BJ (cell line): ENCODE measurements at regions not wholly inside any gene's neighbourhood (a gene's known extent, or its start where the extent isn't known, plus 50 kb on each side); places are given as distances from the start of the nearest gene placed in this dataset.

Source experiments
- CTCF ChIA-PET: fragments of 350-600 bp; formaldehyde crosslinking; extraction: SDS; loops from one replicate; lab custom pipeline; 2021; ENCODE audit warnings: antibody characterized with exemption, inconsistent platforms; lab: Yijun Ruan, JAX
- POLR2A ChIA-PET: fragments of 300-600 bp; sonication (Branson Sonifier 250); formaldehyde crosslinking; extraction: SDS; loops from one replicate; lab custom pipeline; 2021; ENCODE audit warnings: antibody characterized with exemption; lab: Charles Lee
- DNase-seq: peaks from one replicate; pipeline ENCODE4 v3.0.0-alpha.2; 2011; ENCODE audit warnings: low read depth
- H3K27me3 ChIP-seq: 2 replicates; pipeline ENCODE4 v1.6.0; 2011; ENCODE audit warnings: low read length; ENCODE audit not compliant: control insufficient read depth, insufficient read depth
- H3K36me3 ChIP-seq: 2 replicates; pipeline ENCODE4 v1.5.1; 2011; ENCODE audit warnings: low read length; ENCODE audit not compliant: control insufficient read depth, insufficient read depth
- H3K4me3 ChIP-seq: 2 replicates; pipeline ENCODE4 v1.5.1; 2011; ENCODE audit warnings: low read depth, mild to moderate bottlenecking, control low read depth, low read length
- TF ChIP-seq, protein P1 (sequence below): IDR thresholded peaks from 2 replicates; pipeline ENCODE4 v1.5.1; 2011; ENCODE audit warnings: low read depth, mild to moderate bottlenecking, control low read depth, inconsistent platforms, low read length, moderate library complexity; ENCODE audit not compliant: insufficient read depth

GRCh38 chr2:45285311-45285710 is 276.1 kb upstream of the SIX2 start:
- ChIA-PET POLR2A (no interaction called here), CTCF (no interaction called here)
- no peak for DNase-seq

GRCh38 chr2:45284621-45284995 is 275.4 kb upstream of the SIX2 start:
- ChIA-PET POLR2A (no interaction called here), CTCF (no interaction called here)
- TF ChIP-seq, protein P1, sequence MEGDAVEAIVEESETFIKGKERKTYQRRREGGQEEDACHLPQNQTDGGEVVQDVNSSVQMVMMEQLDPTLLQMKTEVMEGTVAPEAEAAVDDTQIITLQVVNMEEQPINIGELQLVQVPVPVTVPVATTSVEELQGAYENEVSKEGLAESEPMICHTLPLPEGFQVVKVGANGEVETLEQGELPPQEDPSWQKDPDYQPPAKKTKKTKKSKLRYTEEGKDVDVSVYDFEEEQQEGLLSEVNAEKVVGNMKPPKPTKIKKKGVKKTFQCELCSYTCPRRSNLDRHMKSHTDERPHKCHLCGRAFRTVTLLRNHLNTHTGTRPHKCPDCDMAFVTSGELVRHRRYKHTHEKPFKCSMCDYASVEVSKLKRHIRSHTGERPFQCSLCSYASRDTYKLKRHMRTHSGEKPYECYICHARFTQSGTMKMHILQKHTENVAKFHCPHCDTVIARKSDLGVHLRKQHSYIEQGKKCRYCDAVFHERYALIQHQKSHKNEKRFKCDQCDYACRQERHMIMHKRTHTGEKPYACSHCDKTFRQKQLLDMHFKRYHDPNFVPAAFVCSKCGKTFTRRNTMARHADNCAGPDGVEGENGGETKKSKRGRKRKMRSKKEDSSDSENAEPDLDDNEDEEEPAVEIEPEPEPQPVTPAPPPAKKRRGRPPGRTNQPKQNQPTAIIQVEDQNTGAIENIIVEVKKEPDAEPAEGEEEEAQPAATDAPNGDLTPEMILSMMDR: no peak

More at GRCh38 chr2:45285311-45285710, 276.1 kb upstream of the SIX2 start:
- H3K27me3 ChIP-seq: no peaks in the 10 kb centered on the region; the same call in 1 of the 2 replicates
- H3K36me3 ChIP-seq: no peaks in the 10 kb centered on the region
- no peak overlapping the region for H3K4me3 ChIP-seq
- TF ChIP-seq, protein P1: no peak

GRCh38 chr2:45283764-45284620 is 274.7 kb upstream of the SIX2 start:
- CTCF ChIA-PET: no interaction called here
- Histone ChIP-seq H3K36me3 (no peaks in the 10 kb centered on the region), H3K4me3 (no peak overlapping the region), H3K27me3 (no peaks in the 10 kb centered on the region)
- POLR2A ChIA-PET: no interaction called here
- TF ChIP-seq, protein P1: no peak
- peak; percentile 20 for DNase-seq

More at GRCh38 chr2:45284621-45284995, 275.4 kb upstream of the SIX2 start:
- H3K4me3 ChIP-seq: no peak overlapping the region
- no peak for DNase-seq
- H3K36me3 ChIP-seq: no peaks in the 10 kb centered on the region
- H3K27me3 ChIP-seq: no peaks in the 10 kb centered on the region; the same call in 1 of the 2 replicates

GRCh38 chr2:45282646-45283045 is 273.4 kb upstream of the SIX2 start:
- Histone ChIP-seq H3K36me3 (no peaks in the 10 kb centered on the region), H3K27me3 (no peaks in the 10 kb centered on the region), H3K4me3 (no peak overlapping the region)
- CTCF ChIA-PET: no interaction called here
- TF ChIP-seq, protein P1: no peak
- POLR2A ChIA-PET: no interaction called here
- DNase-seq: no peak

GRCh38 chr2:45281311-45281710 is 272.1 kb upstream of the SIX2 start:
- Histone ChIP-seq H3K4me3 (no peak overlapping the region), H3K27me3 (no peaks in the 10 kb centered on the region), H3K36me3 (no peaks in the 10 kb centered on the region)
- POLR2A ChIA-PET: no interaction called here
- CTCF ChIA-PET: no interaction called here
- no peak for DNase-seq
- TF ChIP-seq, protein P1: no peak
